ENCODE measurements at regions not wholly inside any gene's neighbourhood (a gene's known extent, or its start where the extent isn't known, plus 50 kb on each side); places are given as distances from the start of the nearest gene placed in this dataset.

DNA sequence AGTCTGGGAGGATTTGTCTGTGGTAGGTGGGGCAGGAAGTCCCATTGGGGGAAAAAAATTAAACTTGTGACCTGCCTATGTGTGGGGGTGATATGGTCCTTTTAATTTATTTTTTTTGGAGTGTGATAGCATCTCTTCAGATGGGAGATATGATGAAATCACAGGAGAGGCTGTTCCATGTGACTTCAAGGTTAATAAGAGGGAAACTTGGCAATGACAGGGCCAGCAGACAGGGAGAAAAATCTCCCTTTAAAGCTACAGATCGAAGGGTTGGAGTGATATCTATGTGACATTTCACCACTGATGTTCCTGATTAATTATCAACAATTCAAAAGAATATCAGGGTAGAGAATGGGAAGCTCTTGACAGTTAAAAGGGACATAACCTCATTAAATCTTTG is 886.9 kb downstream of the TUSC7 start:
- TF ChIP-seq POLR2A (IDR thresholded peaks at IDR 0.05; ENCODE audit: low read length) (no peak), GATA1 (IDR thresholded peaks at IDR 0.05; ENCODE audit: low read depth, low read length) (no peak)
